Lung (tissue), 11 donors: ENCODE measurements at regions not wholly inside any gene's neighbourhood (a gene's known extent, or its start where the extent isn't known, plus 50 kb on each side); places are given as distances from the start of the nearest gene placed in this dataset.
A peak's percentile ranks its signal among the peaks of the same experiment; 100 is the strongest.
"Not testable (repeated sequence)": the region's sequence is repeated elsewhere in the genome, so short reads cannot be mapped to it uniquely, and the experiment has no call there.

ENCODE experiments used
- ATAC-seq: fragments of 200-7000 bp; cut with Tn5 transposase; one replicate; pipeline ENCODE4 v1.9.1; 2020; ENCODE audit warnings: moderate number of reproducible peaks; ENCODE audit not compliant: insufficient read depth, low FRiP score
- DNase-seq, 3 donors: peaks; one replicate each; pipeline ENCODE4 v3.0.0-alpha.2; 2013 to 2017
- H3K27ac ChIP-seq, 2 donors: one replicate each; pipeline ENCODE4 v1.5.1; 2013; ENCODE audit warnings: mild to moderate bottlenecking in 2 of 2, moderate library complexity in 2 of 2, control low read depth in 1 of 2, inconsistent platforms in 1 of 2, low read depth in 1 of 2, low read length in 1 of 2
- H3K27me3 ChIP-seq, 3 donors: one replicate each; pipeline ENCODE4 v1.5.1; 2013; ENCODE audit warnings: low read length in 2 of 3; ENCODE audit not compliant: control insufficient read depth in 3 of 3, insufficient read depth in 3 of 3
- H3K36me3 ChIP-seq, 4 donors: one replicate each; pipeline ENCODE4 v1.5.1; 2013; ENCODE audit warnings: low read length in 4 of 4, mild to moderate bottlenecking in 1 of 4, moderate library complexity in 1 of 4; ENCODE audit not compliant: control insufficient read depth in 4 of 4, insufficient read depth in 4 of 4
- H3K4me1 ChIP-seq, 5 donors: one replicate each; pipeline ENCODE4 v1.5.1; 2013; ENCODE audit warnings: low read length in 5 of 5, mild to moderate bottlenecking in 2 of 5, moderate library complexity in 1 of 5; ENCODE audit not compliant: control insufficient read depth in 5 of 5, insufficient read depth in 5 of 5
- H3K4me3 ChIP-seq: one replicate; pipeline ENCODE4 v1.5.1; 2013; ENCODE audit warnings: mild to moderate bottlenecking, control low read depth, moderate library complexity
- H3K9ac ChIP-seq, 2 donors: one replicate each; pipeline ENCODE4 v1.5.1; 2013; ENCODE audit warnings: low read length in 2 of 2, control low read depth in 1 of 2; ENCODE audit not compliant: insufficient read depth in 1 of 2
- H3K9me3 ChIP-seq, 4 donors: one replicate each; pipeline ENCODE4 v1.5.1; 2013; ENCODE audit warnings: low read length in 3 of 4, mild to moderate bottlenecking in 1 of 4, moderate library complexity in 1 of 4; ENCODE audit not compliant: control insufficient read depth in 4 of 4, insufficient read depth in 3 of 4
- CTCF ChIP-seq: IDR thresholded peaks from 2 replicates; pipeline ENCODE4 v1.5.1; 2012; ENCODE audit warnings: mild to moderate bottlenecking; ENCODE audit errors: control extremely low read depth, extremely low read depth
- WGBS, 2 donors: extraction: QIAGEN DNeasy Blood & Tissue Kit; methylation state at CpG; one replicate each; pipeline ENCODE4 v1.1.7; 2013; 5-methylcytosine and 5-hydroxymethylcytosine counted together
- donor health status: control.
- donor health status: control.
- donor health status: Bipolar disorder and iron deficiency.
- donor health status: healthy.
- donor health status: DM: yes; HTN: yes; CAD: no.

- Histone ChIP-seq H3K4me3 (no peak overlapping the region), H3K27me3 (no peaks in the 10 kb centered on the region), H3K4me1 (no peaks in the 10 kb centered on the region), H3K27ac (no peak overlapping the region), H3K9me3 (no peaks in the 10 kb centered on the region), H3K9ac (no peak overlapping the region), H3K36me3 (no peaks in the 10 kb centered on the region)
- no peak for TF ChIP-seq CTCF
- DNase-seq (no peak), ATAC-seq (no peak)
- WGBS, 2 donors, result 62 to 70% methylated on average over 2 of the region's 2 CpGs
These were observed 510.4 kb upstream of the PTBP2 start for GRCh38 chr1:96211202-96211601.

GRCh38 chr1:96214982-96215381 is 506.6 kb upstream of the PTBP2 start:
- no peak for ATAC-seq
- no peak for TF ChIP-seq CTCF
- Histone ChIP-seq H3K9ac (no peak overlapping the region), H3K36me3 (no peaks in the 10 kb centered on the region), H3K4me3 (no peak overlapping the region), H3K4me1 (no peaks in the 10 kb centered on the region), H3K27me3 (no peaks in the 10 kb centered on the region), H3K27ac (no peak overlapping the region), H3K9me3 (no peaks in the 10 kb centered on the region)
- peak in 2 of 3 donors; percentile 18 to 35 for DNase-seq
- WGBS, 2 donors, result 57 to 75% methylated on average over 2 of the region's 2 CpGs

- Histone ChIP-seq H3K36me3 (no peaks in the 10 kb centered on the region), H3K27ac (no peak overlapping the region), H3K4me1 (no peaks in the 10 kb centered on the region), H3K9ac (no peak overlapping the region), H3K27me3 (no peaks in the 10 kb centered on the region), H3K9me3 (no peaks in the 10 kb centered on the region), H3K4me3 (no peak overlapping the region)
- DNase-seq (no peak), ATAC-seq (no peak)
- WGBS, 2 donors, result 68 to 84% methylated on average over 3 of the region's 3 CpGs
- TF ChIP-seq CTCF, result no peak
These were observed 500.9 kb upstream of the PTBP2 start for GRCh38 chr1:96220651-96221050.

- no peak overlapping the region for H3K9ac ChIP-seq
- TF ChIP-seq CTCF, result no peak
- ATAC-seq (no peak), DNase-seq (no peak)
- H3K27ac ChIP-seq, result no peak overlapping the region
- H3K36me3 ChIP-seq, result no peaks in the 10 kb centered on the region
- no peaks in the 10 kb centered on the region for H3K4me1 ChIP-seq
- H3K9me3 ChIP-seq, result no peaks in the 10 kb centered on the region
- 81 to 87% methylated on average over 2 of the region's 2 CpGs for WGBS, 2 donors
- H3K27me3 ChIP-seq, result no peaks in the 10 kb centered on the region
- H3K4me3 ChIP-seq, result no peak overlapping the region
These were observed 498.9 kb upstream of the PTBP2 start for GRCh38 chr1:96222701-96223100.

GRCh38 chr1:96224229-96224628 is 497.4 kb upstream of the PTBP2 start:
- 92 to 95% methylated on average over 17 to 20 of the region's 20 CpGs for WGBS, 2 donors
- H3K9ac ChIP-seq, H3K9me3 ChIP-seq, H3K4me1 ChIP-seq, H3K27ac ChIP-seq, H3K27me3 ChIP-seq, ATAC-seq, H3K36me3 ChIP-seq, DNase-seq, H3K4me3 ChIP-seq: not testable (repeated sequence)
